H54 (cell line): ENCODE measurements at regions not wholly inside any gene's neighbourhood (a gene's known extent, or its start where the extent isn't known, plus 50 kb on each side); places are given as distances from the start of the nearest gene placed in this dataset.
"Not testable (repeated sequence)": the region's sequence is repeated elsewhere in the genome, so short reads cannot be mapped to it uniquely, and the experiment has no call there.

ENCODE experiments used
- DNase-seq: peaks from one replicate; pipeline ENCODE4 v3.0.0; 2011; ENCODE audit warnings: low spot score, mixed read lengths; ENCODE audit not compliant: insufficient read length
- FAIRE-seq: peaks from 3 replicates; lab custom pipeline; 2011; peaks lifted over from hg19 to GRCh38; lab: Jason Lieb, UNC
- POLR2A ChIP-seq: IDR thresholded peaks from 2 replicates; pipeline ENCODE4 v1.6.1; 2011; ENCODE audit warnings: low read depth, mild to moderate bottlenecking, low read length

DNA sequence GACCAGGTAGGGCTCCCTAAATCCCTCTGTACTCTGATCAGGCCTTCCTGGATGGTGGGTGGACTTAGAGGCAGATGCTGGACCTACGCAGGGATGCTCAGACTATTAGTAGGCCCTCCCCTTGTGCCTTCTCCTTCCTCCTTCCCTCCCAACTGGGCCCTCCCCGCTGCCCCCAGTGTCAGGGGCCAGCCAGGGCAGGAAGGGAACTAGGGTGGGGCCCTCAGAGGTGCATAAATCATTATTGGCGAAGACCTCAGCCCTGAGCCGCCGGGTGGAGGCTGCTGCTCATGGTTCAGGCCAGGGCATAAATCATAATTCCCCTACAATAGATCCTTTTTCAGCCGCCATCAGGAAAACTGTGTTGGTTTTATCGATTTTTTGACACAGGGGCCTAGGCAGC is 81.4 kb downstream of the MRM1 start:
- FAIRE-seq = no peak
- TF ChIP-seq POLR2A = no peak
- no peak for DNase-seq

DNA sequence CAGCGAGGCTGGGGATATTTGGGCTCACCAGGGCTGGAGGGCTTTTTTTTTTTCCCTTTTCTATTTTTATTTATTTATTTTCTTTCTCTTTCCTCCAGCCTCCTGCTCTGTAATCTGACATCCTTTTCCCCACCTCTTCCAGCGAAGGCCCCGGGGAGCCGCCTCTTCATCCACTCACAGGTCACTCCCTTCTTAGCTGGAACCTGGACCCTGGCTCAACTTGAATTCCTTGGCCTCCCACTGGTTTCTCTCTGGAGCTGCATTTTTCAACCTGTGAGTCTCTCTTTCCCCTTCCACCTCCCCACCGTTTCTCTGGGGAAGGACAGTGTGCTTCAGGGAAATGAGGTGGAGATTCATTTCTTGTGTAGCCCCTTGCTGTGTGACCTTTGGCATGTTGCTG is 82.0 kb downstream of the MRM1 start:
- FAIRE-seq (no peak), DNase-seq (no peak)
- no peak for TF ChIP-seq POLR2A

DNA sequence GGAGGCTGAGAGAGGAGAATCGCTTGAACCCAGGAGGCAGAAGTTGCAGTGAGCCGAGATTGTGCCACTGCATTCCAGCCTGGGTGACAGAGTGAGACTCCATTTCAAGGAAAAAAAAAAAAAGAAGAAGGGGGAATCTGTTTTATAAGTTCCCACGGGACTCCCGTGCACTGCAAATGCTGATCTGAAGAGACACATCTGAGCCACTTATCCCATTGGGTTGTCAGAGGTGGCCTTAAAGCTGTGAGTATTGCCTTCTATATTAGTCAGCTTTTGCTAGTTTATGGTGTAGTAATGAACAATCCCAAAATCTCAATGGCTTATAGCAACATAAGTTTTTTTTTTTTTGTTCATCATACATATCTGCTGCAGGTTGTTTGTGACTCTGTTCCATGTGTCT is 82.8 kb downstream of the MRM1 start:
- FAIRE-seq (no peak), DNase-seq (no peak)
- TF ChIP-seq POLR2A = no peak

DNA sequence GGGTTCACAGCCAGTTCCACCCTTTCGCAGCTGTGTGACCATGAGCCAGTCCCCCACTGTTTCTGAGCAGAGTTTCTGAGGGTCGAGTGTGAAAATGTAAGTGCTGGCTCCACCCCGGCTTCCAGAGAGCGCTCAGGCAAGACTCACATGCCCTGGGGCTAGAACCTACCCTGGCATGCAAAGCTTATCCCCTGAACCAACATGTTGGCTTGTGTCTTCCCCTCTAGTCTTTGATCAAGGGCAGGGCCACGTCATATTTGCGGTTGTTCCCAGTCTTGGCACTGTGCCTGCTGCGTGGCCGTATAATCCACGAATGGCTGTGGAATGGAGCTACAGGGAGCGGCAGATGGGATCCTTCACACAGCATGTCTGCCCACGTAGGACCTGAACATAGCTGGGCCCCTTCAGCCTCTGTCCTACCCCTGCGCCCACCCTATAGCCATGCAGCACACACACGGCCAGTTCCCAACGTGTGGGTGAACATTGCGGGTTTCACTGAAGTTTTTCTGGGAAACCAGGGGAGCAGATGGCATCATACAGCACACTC is 84.8 kb downstream of the MRM1 start:
- FAIRE-seq (no peak), DNase-seq (no peak)
- no peak for TF ChIP-seq POLR2A

DNA sequence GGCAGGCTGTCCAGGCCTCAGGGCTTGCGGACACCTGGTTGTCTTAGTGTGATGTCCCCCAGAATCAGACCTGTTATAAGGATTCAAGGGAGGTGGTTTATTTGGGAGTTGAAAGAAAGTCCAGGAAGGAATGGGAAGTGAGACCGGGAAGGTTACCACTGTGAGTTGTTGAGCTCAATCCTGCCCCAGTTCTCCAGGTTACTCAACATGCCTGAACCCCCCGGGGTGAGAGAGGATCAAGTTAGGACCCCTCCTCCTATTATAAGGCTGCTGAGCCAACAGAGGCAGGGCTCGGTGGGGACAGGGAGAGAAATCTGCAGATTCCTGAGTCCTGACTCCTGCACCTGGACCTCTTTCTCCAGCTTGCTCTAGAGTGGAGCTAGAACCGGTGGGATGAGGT is 86.4 kb downstream of the MRM1 start:
- no peak for TF ChIP-seq POLR2A
- FAIRE-seq (no peak), DNase-seq (no peak)

DNA sequence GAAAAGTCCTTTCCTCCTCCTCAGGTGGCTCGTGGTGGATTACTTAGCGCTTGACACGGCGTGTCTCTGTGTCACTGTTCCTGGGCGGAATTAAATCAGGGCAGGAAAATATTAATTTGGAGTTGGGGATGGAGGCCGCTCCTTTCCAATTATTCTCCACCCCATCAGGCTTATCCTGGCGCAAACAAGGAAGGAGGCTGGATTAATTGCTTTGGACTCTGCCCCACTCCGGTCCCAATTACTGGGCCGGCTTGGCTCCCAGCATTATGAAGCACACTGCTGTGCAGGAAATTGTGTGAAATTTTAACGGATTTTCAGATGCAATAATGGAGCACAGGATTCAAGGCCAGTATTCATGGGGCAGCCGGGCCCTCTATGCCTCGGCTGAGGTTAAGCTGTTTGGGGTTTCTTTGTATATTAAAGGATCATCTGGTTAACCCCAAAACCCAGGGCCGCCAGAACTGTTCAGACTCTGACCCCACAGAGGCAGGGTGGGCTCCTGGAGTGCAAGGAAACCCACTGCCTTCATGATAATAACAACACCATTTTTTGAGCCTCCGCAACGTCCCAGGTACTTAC is 87.8 kb downstream of the MRM1 start:
- FAIRE-seq (no peak), DNase-seq (no peak)
- TF ChIP-seq POLR2A = no peak

DNA sequence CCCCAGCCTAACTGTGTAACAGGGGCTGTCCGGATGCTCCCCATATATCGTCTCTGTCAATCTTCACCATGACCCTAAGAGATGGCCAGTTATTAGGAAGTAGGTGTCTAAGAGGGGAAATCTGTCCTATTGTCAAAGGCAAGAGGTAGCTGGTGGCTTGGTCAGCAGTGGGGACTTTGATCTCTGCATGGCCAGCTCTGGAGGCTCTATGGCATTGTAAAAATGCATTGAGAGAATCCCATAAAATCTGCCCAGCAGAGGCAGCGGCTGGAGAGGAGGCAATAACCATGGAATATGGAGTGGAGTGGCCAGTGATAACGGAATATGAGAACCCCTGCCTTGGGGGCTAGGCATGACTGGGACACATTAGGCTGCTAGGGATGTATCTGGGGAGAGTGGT is 88.8 kb downstream of the MRM1 start:
- FAIRE-seq (no peak), DNase-seq (no peak)
- no peak for TF ChIP-seq POLR2A

DNA sequence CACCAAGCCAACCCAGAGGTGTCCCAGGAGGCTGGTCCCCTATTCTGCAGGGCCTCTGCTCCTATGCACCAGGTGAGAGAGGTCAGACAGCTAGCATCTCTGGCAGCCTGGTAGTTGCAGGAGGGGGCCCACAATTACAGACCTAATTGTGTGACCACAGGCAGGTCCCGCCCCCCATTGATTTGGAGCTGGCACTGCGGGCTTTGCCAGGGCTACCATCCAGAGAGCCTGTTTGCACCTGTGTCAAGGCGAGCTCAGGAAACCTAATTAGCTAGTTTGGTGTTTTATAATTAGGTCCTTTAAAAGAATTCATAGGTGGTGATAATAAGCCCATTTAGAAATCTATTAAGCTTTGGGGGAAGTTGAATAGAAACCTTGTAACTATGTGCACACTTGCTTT is 90.2 kb downstream of the MRM1 start:
- DNase-seq (no peak), FAIRE-seq (no peak)
- TF ChIP-seq POLR2A = no peak

DNA sequence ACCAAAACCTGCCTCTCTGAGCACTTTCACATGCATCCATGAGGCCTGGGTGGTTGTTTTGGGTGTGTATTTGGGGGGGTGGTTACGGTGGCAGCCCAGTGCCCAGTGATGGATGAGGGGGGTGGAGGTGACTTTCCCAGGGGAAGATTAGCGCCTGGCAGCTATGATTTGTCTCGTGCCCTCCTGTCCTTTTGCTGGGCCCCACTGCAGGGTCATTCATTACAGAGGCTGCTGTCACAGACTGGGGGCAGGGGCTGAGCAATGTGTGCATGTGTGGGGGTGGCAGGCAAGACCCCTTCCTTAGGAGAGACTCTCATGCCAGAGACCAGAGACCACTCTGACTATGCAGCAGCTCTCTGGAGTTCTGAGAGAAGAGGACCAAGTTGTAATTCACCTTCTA is 93.7 kb downstream of the MRM1 start:
- TF ChIP-seq POLR2A = no peak
- DNase-seq = no peak
- no peak for FAIRE-seq

DNA sequence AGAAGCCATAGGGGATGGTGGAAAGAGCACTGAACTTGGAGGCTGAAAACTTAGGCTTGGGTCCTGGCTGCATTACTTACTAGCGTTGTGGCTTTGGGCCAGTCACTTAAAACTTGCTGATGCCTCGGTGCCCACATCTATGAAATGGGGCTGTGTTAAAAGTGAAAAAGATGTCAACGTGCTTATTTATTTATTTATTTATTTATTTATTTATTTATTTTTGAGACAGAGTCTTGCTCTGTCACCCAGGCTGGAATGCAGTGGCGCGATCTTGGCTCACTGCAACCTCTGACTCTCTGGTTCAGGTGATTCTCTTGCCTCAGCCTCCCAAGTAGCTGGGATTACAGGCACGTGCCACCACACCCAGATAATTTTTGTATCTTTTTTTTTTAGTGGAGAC is 94.3 kb downstream of the MRM1 start:
- not testable (repeated sequence) for DNase-seq, FAIRE-seq

DNA sequence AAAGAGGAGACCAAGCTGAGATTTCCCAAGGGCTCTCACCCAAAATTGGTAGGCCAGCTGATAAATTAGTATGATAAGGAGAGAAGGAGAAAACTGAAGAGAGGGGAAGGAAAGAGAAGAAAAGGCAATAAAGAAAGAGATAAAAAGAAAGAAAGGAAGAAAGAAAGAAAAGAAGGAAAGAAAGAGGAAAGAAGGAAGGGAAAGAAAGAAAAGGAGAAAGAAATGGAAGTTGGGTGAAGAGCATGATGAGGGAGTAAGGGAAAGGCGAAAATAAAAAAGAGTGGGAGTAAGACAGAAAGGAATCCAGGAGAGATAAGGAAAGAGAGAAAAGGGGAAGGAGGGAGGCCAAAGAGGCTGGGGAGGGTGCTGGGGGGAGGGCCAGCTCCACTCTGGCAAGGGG is 95.4 kb downstream of the MRM1 start:
- no peak for FAIRE-seq
- TF ChIP-seq POLR2A = no peak
- DNase-seq = no peak

DNA sequence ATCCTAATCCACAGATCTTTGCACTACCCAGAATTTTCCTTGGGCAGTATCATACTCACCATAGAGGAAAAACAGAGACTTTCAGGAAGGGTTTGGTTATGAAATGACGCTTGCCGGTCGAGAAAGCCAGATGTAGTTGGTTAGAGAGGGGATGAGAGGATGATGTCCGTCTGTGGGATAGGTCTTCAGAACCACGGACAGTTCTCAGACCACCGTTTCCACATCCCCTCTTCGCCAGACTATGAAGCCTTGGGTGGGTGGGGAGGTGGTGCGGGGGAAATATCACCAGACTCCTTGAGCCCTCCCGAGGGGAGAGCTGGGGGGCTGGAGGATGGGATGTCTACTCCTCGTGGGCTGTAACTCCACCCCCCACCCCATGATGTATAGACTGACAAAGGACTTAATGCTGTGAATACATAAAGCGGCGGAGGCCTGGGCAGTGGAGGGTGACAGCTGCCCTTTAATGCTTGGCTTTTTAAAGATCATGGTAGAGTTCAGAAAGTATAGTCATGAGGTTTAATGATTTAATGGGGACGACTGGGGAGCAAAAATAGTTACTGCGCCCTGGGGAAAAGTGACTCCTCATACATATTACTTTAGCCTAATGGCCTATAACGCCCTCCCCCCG is 96.6 kb downstream of the MRM1 start:
- DNase-seq (no peak), FAIRE-seq (no peak)
- TF ChIP-seq POLR2A = no peak

DNA sequence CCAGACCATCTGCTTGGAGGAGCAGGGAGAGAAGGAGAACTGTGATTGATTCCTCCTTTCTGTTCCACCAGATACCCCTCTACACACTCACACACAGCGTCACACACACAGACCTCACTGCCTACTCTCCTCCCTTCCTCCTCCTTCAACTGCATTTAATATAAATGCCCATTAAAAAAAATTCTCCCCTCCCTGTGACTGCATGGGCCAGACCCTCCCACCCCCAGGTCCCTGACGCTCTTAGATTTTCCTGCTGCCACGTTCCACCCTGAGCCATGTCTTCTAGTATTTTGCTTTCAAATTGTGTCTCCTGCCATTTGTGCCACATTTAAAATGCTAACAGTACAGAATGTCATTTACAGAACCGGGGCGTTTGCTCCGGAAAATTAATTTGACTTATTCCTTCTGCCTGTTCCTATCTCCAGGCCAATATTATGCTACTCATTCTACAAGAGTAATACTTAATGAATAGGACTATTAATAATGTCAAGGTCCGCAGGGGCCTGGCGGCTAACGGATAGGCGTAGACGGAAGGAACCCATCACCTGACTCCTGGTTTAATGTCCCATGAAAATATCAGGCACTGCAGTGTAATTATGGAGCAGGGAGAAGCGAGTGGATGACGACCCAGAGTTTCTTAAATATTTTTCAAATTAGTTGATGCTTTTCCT is 100.2 kb downstream of the MRM1 start:
- DNase-seq = no peak
- FAIRE-seq = no peak

DNA sequence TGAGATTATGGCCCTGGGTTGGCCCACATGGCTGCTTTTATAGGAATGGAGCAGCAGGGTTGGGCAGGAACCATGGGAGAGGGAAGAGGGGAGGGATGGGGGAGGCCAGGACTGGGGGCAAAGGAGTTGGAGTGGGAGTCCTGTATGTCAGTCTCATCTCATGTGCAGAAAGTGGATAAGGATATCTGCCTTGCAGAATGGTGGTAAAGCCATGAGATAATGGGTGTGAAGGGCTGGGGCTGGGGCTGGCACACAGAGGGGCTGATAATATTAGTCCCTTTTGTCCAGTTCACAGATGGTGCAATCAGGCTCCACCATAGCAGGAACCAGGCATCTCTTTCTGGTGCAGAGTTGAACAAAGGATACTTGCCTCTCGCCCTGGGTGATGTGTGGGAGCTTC is 101.3 kb downstream of the MRM1 start:
- no peak for TF ChIP-seq POLR2A
- FAIRE-seq (no peak), DNase-seq (no peak)

More for the DNA sequence above, 100.2 kb downstream of the MRM1 start:
- no peak for TF ChIP-seq POLR2A

DNA sequence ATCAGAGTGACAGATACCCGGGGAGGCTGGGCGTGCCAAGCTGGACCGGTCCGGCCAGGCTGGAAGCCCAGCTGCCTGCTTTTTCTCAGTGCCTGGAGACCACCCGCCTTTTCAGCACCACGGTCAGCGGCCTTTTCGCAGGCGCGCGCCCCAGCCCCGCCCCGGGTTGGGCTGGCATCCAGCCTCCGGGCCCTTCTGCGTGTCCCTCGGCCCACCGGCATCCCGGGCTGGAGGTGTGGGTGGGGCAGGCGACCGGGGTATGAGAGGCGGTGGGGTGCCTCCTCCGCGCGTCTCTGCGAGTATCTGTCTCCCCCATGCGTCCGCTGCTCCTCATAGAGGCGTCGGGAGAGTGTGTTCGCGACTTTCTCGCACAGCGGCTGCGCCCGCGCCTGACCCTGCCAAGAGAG is 102.5 kb downstream of the MRM1 start:
- DNase-seq = no peak
- no peak for FAIRE-seq
- TF ChIP-seq POLR2A = no peak
